Panc1 (cell line): ENCODE measurements at regions not wholly inside any gene's neighbourhood (a gene's known extent, or its start where the extent isn't known, plus 50 kb on each side); places are given as distances from the start of the nearest gene placed in this dataset.
"Not testable (repeated sequence)": the region's sequence is repeated elsewhere in the genome, so short reads cannot be mapped to it uniquely, and the experiment has no call there.

Source experiments
- ATAC-seq: fragments of 200-7000 bp; cut with Tn5 transposase; 2 replicates; pipeline ENCODE4 v1.9.1; 2020; ENCODE audit warnings: mild to moderate bottlenecking, moderate library complexity
- BruUV-seq: library from RNA; stranded (reverse); fragments of 400-500 nt; replicated peaks from 2 replicates; lab custom pipeline; 2021; lab: Mats Ljungman, UMichigan
- CTCF ChIA-PET: fragments of 300-600 bp; sonication (Branson Sonifier 250); formaldehyde crosslinking; loops from one replicate; lab custom pipeline; 2022; ENCODE audit warnings: antibody characterized with exemption; lab: Charles Lee
- POLR2A ChIA-PET: fragments of 300-600 bp; sonication (Branson Sonifier 250); formaldehyde crosslinking; loops from one replicate; lab custom pipeline; 2022; ENCODE audit warnings: antibody characterized with exemption; lab: Charles Lee
- DNase-seq: peaks from one replicate; pipeline ENCODE4 v3.0.0-alpha.2; 2010; ENCODE audit warnings: low read depth, low spot score
- H3K27ac ChIP-seq: 2 replicates; pipeline ENCODE4 v1.5.1; 2011; ENCODE audit warnings: mild to moderate bottlenecking, low read length, inconsistent platforms
- H3K27me3 ChIP-seq: fragments of 200-500 bp; sonication (Bioruptor generic); 2 replicates; pipeline ENCODE4 v1.6.0; 2014; ENCODE audit warnings: low read length, inconsistent platforms; ENCODE audit not compliant: control insufficient read depth, insufficient read depth
- H3K36me3 ChIP-seq: fragments of 200-500 bp; sonication (Bioruptor generic); 2 replicates; pipeline ENCODE4 v1.5.1; 2014; ENCODE audit warnings: inconsistent platforms, mild to moderate bottlenecking, low read length, moderate library complexity; ENCODE audit not compliant: control insufficient read depth, insufficient read depth
- H3K4me1 ChIP-seq: 2 replicates; pipeline ENCODE4 v1.5.1; 2011; ENCODE audit warnings: inconsistent platforms, mild to moderate bottlenecking, low read length, moderate library complexity; ENCODE audit not compliant: control insufficient read depth, insufficient read depth
- H3K4me3 ChIP-seq, 2 experiments: 2 replicates each; pipeline ENCODE4 v1.5.1; 2011 to 2012; ENCODE audit warnings: low read depth in 2 of 2, low read length in 2 of 2, mild to moderate bottlenecking in 2 of 2, inconsistent platforms in 1 of 2, moderate library complexity in 1 of 2
- H3K9me3 ChIP-seq: fragments of 200-500 bp; sonication (Bioruptor generic); 2 replicates; pipeline ENCODE4 v1.5.1; 2014; ENCODE audit warnings: low read depth, mild to moderate bottlenecking, inconsistent platforms, low read length, moderate library complexity; ENCODE audit not compliant: control insufficient read depth, insufficient read depth
- POLR2AphosphoS5 ChIP-seq: IDR thresholded peaks from 2 replicates; pipeline ENCODE4 v1.6.1; 2012; ENCODE audit warnings: mild to moderate bottlenecking, low read depth, low read length, moderate library complexity
- SIN3A ChIP-seq: IDR thresholded peaks from 2 replicates; pipeline ENCODE4 v1.6.1; 2012; ENCODE audit warnings: low read depth, mild to moderate bottlenecking, low read length, moderate library complexity, borderline replicate concordance; ENCODE audit not compliant: insufficient read depth
- TCF7L2 ChIP-seq: IDR thresholded peaks from 2 replicates; pipeline ENCODE4 v1.6.1; 2011; ENCODE audit warnings: mild to moderate bottlenecking, low read depth, low read length, inconsistent platforms
- in situ Hi-C: cut with HindIII; loops from 2 replicates; pipeline ENCODE4 v1.10.0; 2016; ENCODE audit warnings: low sequenced_read_pairs, low pct_unique_long_range_greater_than_20kb
- intact Hi-C: fragments of 100-400 bp; cut with micrococcal nuclease; formaldehyde crosslinking; loops from one replicate; pipeline ENCODE4 v1.10.0; 2022; ENCODE audit not compliant: unreplicated experiment
- TF ChIP-seq, protein P1 (sequence below): fragments of 450-650 bp; IDR thresholded peaks from 2 replicates; pipeline ENCODE4 v1.5.1; 2017; ENCODE audit warnings: mild to moderate bottlenecking
- TF ChIP-seq, protein P2 (sequence below), 2 experiments: IDR thresholded peaks; 2 replicates each; pipeline ENCODE4 v1.6.1; 2011 to 2012; ENCODE audit warnings: low read depth in 2 of 2, control low read depth in 1 of 2, low read length in 1 of 2, mild to moderate bottlenecking in 1 of 2, moderate library complexity in 1 of 2; ENCODE audit not compliant: insufficient read depth in 1 of 2

DNA sequence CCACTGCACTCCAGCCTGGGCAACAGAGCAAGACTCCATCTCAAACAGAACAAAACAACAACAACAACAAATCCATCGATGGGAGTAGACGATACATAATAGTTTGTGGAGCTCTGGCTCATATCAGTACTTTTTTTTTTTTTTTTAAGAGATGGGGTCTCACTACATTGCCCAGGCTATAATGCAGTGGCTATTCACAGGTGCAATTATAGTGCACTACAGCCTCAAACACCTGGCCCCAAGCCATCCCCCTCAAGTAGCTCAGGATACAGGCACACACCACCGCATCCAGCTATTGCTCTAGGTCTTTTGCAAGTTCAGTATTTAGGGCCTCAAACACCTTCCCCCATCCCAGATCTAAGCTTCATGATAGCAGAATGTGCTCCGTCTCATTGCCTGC is 110.6 kb downstream of the KATNIP start:
- Histone ChIP-seq H3K36me3 (no peaks in the 10 kb centered on the region), H3K9me3 (no peaks in the 10 kb centered on the region), H3K27me3 (no peaks in the 10 kb centered on the region), H3K4me3 (no peak overlapping the region), H3K27ac (no peak overlapping the region), H3K4me1 (no peaks in the 10 kb centered on the region)
- DNase-seq (no peak), ATAC-seq (no peak)
- intact Hi-C loops, result no loop called here
- in situ Hi-C loops, result no loop called here
- ChIA-PET POLR2A (no interaction called here), CTCF (no interaction called here)
- TF ChIP-seq, protein P1, sequence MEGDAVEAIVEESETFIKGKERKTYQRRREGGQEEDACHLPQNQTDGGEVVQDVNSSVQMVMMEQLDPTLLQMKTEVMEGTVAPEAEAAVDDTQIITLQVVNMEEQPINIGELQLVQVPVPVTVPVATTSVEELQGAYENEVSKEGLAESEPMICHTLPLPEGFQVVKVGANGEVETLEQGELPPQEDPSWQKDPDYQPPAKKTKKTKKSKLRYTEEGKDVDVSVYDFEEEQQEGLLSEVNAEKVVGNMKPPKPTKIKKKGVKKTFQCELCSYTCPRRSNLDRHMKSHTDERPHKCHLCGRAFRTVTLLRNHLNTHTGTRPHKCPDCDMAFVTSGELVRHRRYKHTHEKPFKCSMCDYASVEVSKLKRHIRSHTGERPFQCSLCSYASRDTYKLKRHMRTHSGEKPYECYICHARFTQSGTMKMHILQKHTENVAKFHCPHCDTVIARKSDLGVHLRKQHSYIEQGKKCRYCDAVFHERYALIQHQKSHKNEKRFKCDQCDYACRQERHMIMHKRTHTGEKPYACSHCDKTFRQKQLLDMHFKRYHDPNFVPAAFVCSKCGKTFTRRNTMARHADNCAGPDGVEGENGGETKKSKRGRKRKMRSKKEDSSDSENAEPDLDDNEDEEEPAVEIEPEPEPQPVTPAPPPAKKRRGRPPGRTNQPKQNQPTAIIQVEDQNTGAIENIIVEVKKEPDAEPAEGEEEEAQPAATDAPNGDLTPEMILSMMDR, result no peak
- no peak for TF ChIP-seq SIN3A
- BruUV-seq, result no TSS peak

DNA sequence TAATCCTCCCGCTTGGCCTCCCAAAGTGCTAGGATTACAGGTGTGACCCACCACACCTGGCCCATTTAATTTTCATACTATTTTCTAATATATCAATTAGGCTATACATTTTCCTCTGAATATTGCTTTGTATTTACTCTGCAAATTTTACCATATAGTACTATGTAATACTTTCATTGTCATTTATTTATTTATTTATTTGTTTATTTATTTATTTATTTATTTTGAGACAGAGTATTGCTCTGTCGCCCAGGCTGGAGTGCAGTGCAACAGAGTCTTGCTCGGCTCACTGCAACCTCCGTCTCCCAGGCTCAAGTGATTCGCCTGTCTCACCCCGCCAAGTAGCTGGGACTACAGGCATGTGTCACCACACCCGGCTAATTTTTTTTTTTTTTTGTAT is 113.3 kb downstream of the KATNIP start:
- in situ Hi-C loops, H3K27me3 ChIP-seq, H3K27ac ChIP-seq, H3K36me3 ChIP-seq, POLR2A ChIA-PET, BruUV-seq, DNase-seq, H3K4me1 ChIP-seq, H3K4me3 ChIP-seq, ATAC-seq, CTCF ChIA-PET, H3K9me3 ChIP-seq, intact Hi-C loops: not testable (repeated sequence)

DNA sequence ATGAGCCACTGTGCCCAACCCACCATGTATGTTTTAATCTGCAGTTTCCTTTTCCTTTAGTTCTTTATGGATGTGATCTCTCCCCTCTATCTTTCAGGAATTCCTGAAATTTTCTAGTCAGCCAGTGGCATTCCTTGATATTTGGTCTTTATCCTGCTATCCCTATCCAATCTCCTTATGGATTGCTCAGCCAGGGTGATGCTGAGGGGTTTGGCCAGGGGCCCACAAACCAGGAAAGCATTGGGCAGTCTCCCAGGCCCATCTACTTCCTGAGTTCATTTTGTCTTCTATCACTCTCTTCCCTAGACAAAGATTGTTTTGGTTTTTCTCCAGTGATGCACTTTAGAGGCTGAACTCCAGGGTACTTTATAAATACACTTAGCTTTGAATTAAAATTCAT is 115.9 kb downstream of the KATNIP start:
- ATAC-seq, result no peak

More for the DNA sequence above, 115.9 kb downstream of the KATNIP start:
- H3K36me3 ChIP-seq, result no peaks in the 10 kb centered on the region
- H3K4me1 ChIP-seq, result no peaks in the 10 kb centered on the region
- no peak for DNase-seq
- no peaks in the 10 kb centered on the region for H3K27me3 ChIP-seq
- no peak overlapping the region for H3K4me3 ChIP-seq
- intact Hi-C loops, result no loop called here
- ChIA-PET POLR2A (no interaction called here), CTCF (no interaction called here)
- TF ChIP-seq, protein P2, sequence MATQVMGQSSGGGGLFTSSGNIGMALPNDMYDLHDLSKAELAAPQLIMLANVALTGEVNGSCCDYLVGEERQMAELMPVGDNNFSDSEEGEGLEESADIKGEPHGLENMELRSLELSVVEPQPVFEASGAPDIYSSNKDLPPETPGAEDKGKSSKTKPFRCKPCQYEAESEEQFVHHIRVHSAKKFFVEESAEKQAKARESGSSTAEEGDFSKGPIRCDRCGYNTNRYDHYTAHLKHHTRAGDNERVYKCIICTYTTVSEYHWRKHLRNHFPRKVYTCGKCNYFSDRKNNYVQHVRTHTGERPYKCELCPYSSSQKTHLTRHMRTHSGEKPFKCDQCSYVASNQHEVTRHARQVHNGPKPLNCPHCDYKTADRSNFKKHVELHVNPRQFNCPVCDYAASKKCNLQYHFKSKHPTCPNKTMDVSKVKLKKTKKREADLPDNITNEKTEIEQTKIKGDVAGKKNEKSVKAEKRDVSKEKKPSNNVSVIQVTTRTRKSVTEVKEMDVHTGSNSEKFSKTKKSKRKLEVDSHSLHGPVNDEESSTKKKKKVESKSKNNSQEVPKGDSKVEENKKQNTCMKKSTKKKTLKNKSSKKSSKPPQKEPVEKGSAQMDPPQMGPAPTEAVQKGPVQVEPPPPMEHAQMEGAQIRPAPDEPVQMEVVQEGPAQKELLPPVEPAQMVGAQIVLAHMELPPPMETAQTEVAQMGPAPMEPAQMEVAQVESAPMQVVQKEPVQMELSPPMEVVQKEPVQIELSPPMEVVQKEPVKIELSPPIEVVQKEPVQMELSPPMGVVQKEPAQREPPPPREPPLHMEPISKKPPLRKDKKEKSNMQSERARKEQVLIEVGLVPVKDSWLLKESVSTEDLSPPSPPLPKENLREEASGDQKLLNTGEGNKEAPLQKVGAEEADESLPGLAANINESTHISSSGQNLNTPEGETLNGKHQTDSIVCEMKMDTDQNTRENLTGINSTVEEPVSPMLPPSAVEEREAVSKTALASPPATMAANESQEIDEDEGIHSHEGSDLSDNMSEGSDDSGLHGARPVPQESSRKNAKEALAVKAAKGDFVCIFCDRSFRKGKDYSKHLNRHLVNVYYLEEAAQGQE (IDR thresholded peaks at IDR 0.05; ENCODE audit: insufficient read depth in 1 of 2, low read depth in 2 of 2, low read length in 1 of 2), result no peak
- TF ChIP-seq, protein P1, result no peak
- TF ChIP-seq POLR2AphosphoS5 (no peak), SIN3A (no peak), TCF7L2 (no peak)
- in situ Hi-C loops, result no loop called here
- no peak overlapping the region for H3K27ac ChIP-seq
- no peaks in the 10 kb centered on the region for H3K9me3 ChIP-seq
- BruUV-seq, result no TSS peak
